ENCODE measurements at regions not wholly inside any gene's neighbourhood (a gene's known extent, or its start where the extent isn't known, plus 50 kb on each side); places are given as distances from the start of the nearest gene placed in this dataset.
A peak's percentile ranks its signal among the peaks of the same experiment; 100 is the strongest.

DNA sequence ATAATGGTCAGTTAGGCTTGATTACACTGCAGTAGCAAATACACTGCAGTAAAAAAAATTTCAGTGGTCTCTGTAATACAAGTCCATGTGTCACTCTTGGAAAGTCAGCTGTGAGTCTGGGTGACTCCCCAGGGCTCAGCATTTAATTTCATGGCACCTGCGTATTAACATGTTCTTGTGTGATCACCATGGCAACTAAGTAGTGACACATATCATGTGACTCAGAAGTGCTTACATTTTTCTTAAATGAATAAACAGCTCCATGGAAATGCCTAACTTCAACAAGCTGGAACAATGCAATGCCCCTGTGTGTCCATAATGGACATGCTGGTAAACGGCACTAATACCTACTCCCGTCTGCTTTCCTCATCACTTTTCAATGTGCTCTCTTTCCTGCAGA lies 88.5 kb upstream of the ANO4 start:
- CTCF ChIA-PET, result interaction anchor here (1.3 to 1.5 kb wide), 3 partner anchors 28 to 128 kb away, joined by 3 to 9 read pairs (median 4); no protein-coding TSS in a partner anchor
- POLR2A ChIA-PET, result no interaction called here
- H3K4me1 ChIP-seq (ENCODE audit: control insufficient read depth, insufficient read depth, low read length), result no peaks in the 10 kb centered on the region
- H3K36me3 ChIP-seq (ENCODE audit: control insufficient read depth in 2 of 2, insufficient read depth in 1 of 2, low read length in 2 of 2), result no peaks in the 10 kb centered on the region
- no peak overlapping the region for H3K27ac ChIP-seq (ENCODE audit: extremely low read depth, low read depth, low read length)
- H3K9me3 ChIP-seq (ENCODE audit: control insufficient read depth, insufficient read depth, low read depth, low read length), result no peaks in the 10 kb centered on the region
- peak; percentile 41 for TF ChIP-seq ZBTB20 (tag by site-specific recombination; IDR thresholded peaks at IDR 0.05)
- TF ChIP-seq, protein P1, sequence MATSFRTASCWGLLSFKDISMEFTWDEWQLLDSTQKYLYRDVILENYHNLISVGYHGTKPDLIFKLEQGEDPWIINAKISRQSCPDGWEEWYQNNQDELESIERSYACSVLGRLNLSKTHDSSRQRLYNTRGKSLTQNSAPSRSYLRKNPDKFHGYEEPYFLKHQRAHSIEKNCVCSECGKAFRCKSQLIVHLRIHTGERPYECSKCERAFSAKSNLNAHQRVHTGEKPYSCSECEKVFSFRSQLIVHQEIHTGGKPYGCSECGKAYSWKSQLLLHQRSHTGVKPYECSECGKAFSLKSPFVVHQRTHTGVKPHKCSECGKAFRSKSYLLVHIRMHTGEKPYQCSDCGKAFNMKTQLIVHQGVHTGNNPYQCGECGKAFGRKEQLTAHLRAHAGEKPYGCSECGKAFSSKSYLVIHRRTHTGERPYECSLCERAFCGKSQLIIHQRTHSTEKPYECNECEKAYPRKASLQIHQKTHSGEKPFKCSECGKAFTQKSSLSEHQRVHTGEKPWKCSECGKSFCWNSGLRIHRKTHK (tag by site-specific recombination; IDR thresholded peaks at IDR 0.05), result no peak
- TF ChIP-seq TRIM28 (IDR thresholded peaks at IDR 0.05; ENCODE audit: borderline replicate concordance, low read length), result 0 out of 2 replicates have a peak, but pooled peaks have one; percentile 18
- no peak overlapping the region for H3K4me3 ChIP-seq (ENCODE audit: low read depth, low read length)

DNA sequence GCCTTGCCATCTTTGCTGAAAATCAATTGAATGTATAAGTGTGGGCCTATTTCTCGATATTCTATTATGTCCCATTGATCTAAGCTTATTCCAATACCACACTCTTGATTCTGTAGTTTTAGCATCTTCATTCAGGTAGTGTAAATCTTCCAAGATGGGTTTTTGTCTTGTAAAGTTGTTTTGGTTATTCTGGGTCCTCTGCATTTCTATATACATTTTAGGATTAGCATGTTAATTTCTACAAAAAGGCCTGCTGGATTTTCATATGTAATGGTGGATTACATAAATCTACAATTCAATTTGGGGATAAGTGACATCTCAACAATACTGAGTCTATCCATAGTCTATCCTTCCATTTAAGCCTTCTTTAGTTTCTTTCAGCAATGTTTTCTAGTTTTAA lies 86.0 kb upstream of the ANO4 start:
- POLR2A ChIA-PET, result no interaction called here

DNA sequence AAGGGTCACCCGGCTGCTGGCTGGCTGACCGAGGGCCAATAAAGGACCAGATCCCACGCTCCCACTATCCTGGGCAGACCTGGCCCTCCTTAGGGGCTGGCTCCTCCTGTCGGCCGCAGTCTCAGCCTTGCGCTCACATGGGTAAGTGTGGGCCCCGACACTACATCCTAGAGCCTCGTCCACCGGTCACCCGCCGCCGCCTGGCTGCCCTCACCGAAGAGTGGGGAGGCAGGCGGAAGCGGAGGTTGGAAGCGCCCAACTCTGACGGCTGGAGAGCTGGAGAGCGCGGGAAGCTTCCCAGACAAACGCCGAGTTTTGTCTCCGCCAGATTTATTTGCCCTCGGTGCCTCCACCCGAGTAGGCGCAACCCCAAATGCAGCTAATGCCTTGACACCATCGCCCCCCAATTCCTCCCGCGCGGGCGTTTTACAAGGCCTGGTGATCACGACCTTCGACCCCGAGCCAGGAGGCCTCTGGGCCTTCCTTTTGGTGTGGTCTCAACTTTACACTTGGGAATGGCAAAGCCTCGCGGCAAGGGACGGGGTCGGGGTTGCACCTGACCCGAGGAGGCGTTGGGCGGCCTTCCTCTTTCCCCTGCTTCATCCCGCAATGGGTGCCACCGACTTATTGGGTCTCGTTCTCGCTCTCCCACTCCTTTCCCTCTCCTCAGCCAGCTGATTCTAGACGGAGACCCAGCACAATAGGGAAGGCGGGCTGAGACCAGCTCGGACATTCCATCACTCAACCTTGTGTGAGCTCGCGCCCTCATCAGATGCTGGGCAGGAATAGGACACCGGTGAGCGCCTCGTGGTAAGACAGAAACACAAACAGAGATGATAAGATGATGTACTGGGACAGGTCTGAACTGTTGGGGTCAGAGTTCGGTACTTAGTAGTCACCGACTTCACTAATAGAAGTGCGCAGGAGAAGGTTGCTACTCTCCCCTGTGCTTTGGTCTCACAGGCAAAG lies 78.3 kb upstream of the ANO4 start:
- H3K4me1 ChIP-seq (ENCODE audit: control insufficient read depth, insufficient read depth, low read length), result no peaks in the 10 kb centered on the region
- ChIA-PET POLR2A (no interaction called here), CTCF (interaction anchor here (0.6 kb wide), 1 partner anchor 14 kb away, joined by 4 read pairs; no protein-coding TSS in a partner anchor)
- TF ChIP-seq, protein P2, sequence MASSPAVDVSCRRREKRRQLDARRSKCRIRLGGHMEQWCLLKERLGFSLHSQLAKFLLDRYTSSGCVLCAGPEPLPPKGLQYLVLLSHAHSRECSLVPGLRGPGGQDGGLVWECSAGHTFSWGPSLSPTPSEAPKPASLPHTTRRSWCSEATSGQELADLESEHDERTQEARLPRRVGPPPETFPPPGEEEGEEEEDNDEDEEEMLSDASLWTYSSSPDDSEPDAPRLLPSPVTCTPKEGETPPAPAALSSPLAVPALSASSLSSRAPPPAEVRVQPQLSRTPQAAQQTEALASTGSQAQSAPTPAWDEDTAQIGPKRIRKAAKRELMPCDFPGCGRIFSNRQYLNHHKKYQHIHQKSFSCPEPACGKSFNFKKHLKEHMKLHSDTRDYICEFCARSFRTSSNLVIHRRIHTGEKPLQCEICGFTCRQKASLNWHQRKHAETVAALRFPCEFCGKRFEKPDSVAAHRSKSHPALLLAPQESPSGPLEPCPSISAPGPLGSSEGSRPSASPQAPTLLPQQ (tag by site-specific recombination; IDR thresholded peaks at IDR 0.05), result no peak
- TF ChIP-seq ZNF19 (tag by site-specific recombination; IDR thresholded peaks at IDR 0.05; ENCODE audit: low read depth) (no peak), ZNF701 (tag by site-specific recombination; IDR thresholded peaks at IDR 0.05) (no peak), ZBTB7A (tag by site-specific recombination; IDR thresholded peaks at IDR 0.05; ENCODE audit: low read depth) (no peak), ZNF514 (tag by site-specific recombination; IDR thresholded peaks at IDR 0.05) (no peak), ZSCAN16 (tag by site-specific recombination; IDR thresholded peaks at IDR 0.05) (no peak), MEIS1 (CRISPR knock-in tag; IDR thresholded peaks at IDR 0.05; ENCODE audit: borderline replicate concordance) (no peak), ZNF560 (tag by site-specific recombination; IDR thresholded peaks at IDR 0.05; ENCODE audit: borderline replicate concordance) (no peak), ZNF776 (tag by site-specific recombination; IDR thresholded peaks at IDR 0.05; ENCODE audit: borderline replicate concordance) (no peak), ZNF248 (tag by site-specific recombination; IDR thresholded peaks at IDR 0.05) (no peak)
- TF ChIP-seq, protein P3, sequence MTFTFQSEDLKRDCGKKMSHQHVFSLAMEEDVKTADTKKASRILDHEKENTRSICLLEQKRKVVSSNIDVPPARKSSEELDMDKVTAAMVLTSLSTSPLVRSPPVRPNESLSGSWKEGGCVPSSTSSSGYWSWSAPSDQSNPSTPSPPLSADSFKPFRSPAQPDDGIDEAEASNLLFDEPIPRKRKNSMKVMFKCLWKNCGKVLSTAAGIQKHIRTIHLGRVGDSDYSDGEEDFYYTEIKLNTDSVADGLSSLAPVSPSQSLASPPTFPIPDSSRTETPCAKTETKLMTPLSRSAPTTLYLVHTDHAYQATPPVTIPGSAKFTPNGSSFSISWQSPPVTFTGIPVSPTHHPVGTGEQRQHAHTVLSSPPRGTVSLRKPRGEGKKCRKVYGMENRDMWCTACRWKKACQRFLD (tag by site-specific recombination; IDR thresholded peaks at IDR 0.05), result no peak
- no peaks in the 10 kb centered on the region for H3K9me3 ChIP-seq (ENCODE audit: control insufficient read depth, insufficient read depth, low read depth, low read length)
- no peak overlapping the region for H3K27ac ChIP-seq (ENCODE audit: extremely low read depth, low read depth, low read length)
- no peak overlapping the region for H3K4me3 ChIP-seq (ENCODE audit: low read depth, low read length)
- no peaks in the 10 kb centered on the region for H3K36me3 ChIP-seq (ENCODE audit: control insufficient read depth in 2 of 2, insufficient read depth in 1 of 2, low read length in 2 of 2)

More for the DNA sequence above, 86.0 kb upstream of the ANO4 start:
- CTCF ChIA-PET, result no interaction called here
- no peak overlapping the region for H3K4me3 ChIP-seq (ENCODE audit: low read depth, low read length)
- no peak for TF ChIP-seq ZNF768 (tag by site-specific recombination; IDR thresholded peaks at IDR 0.05)
- no peaks in the 10 kb centered on the region for H3K9me3 ChIP-seq (ENCODE audit: control insufficient read depth, insufficient read depth, low read depth, low read length)
- H3K27ac ChIP-seq (ENCODE audit: extremely low read depth, low read depth, low read length), result no peak overlapping the region
- H3K4me1 ChIP-seq (ENCODE audit: control insufficient read depth, insufficient read depth, low read length), result no peaks in the 10 kb centered on the region
- no peaks in the 10 kb centered on the region for H3K36me3 ChIP-seq (ENCODE audit: control insufficient read depth in 2 of 2, insufficient read depth in 1 of 2, low read length in 2 of 2)
